WTC11 (cell line): ENCODE measurements at regions not wholly inside any gene's neighbourhood (a gene's known extent, or its start where the extent isn't known, plus 50 kb on each side); places are given as distances from the start of the nearest gene placed in this dataset.
A peak's percentile ranks its signal among the peaks of the same experiment; 100 is the strongest.

ENCODE experiments used
- ATAC-seq: fragments of 200-7000 bp; cut with Tn5 transposase; 2 replicates; pipeline ENCODE4 v1.10.0; 2021; ENCODE audit warnings: mild to moderate bottlenecking, moderate library complexity
- CTCF ChIA-PET: fragments of 300-600 bp; sonication (Branson Sonifier 250); formaldehyde crosslinking; loops from one replicate; lab custom pipeline; 2021; ENCODE audit warnings: antibody characterized with exemption; lab: Charles Lee
- POLR2A ChIA-PET: fragments of 350-600 bp; sonication (Branson Sonifier 250); formaldehyde crosslinking; loops from one replicate; lab custom pipeline; 2021; ENCODE audit warnings: antibody characterized with exemption; lab: Charles Lee
- DNase-seq: peaks from one replicate; pipeline ENCODE4 v3.0.0; 2021; ENCODE audit warnings: low spot score
- H3K27ac Mint-ChIP-seq: 2 replicates; pipeline ENCODE4 v1.8.0; 2021; ENCODE audit warnings: mixed read lengths
- H3K27me3 Mint-ChIP-seq: 2 replicates; pipeline ENCODE4 v1.8.0; 2021; ENCODE audit warnings: low read depth, mild to moderate bottlenecking, moderate library complexity, mixed read lengths
- H3K36me3 Mint-ChIP-seq: 2 replicates; pipeline ENCODE4 v1.8.0; 2021; ENCODE audit warnings: mixed read lengths
- H3K4me1 Mint-ChIP-seq: 2 replicates; pipeline ENCODE4 v1.8.0; 2022; ENCODE audit warnings: mixed read lengths
- H3K4me3 Mint-ChIP-seq: 2 replicates; pipeline ENCODE4 v1.8.0; 2021; ENCODE audit warnings: mild to moderate bottlenecking, moderate library complexity, mixed read lengths
- H3K9me3 Mint-ChIP-seq: 2 replicates; pipeline ENCODE4 v1.8.0; 2021; ENCODE audit warnings: mixed read lengths
- ATF2 ChIP-seq: sonication (generic); formaldehyde crosslinking; IDR thresholded peaks from 2 replicates; pipeline ENCODE4 v1.8.1; 2022; ENCODE audit warnings: low read depth, missing genetic modification reagents, borderline replicate concordance
- E2F4 ChIP-seq: sonication (generic); formaldehyde crosslinking; IDR thresholded peaks from 2 replicates; pipeline ENCODE4 v1.8.1; 2022; ENCODE audit warnings: low read depth, mild to moderate bottlenecking, moderate library complexity, missing genetic modification reagents, borderline replicate concordance
- ELF4 ChIP-seq: sonication (generic); formaldehyde crosslinking; IDR thresholded peaks from 2 replicates; pipeline ENCODE4 v1.8.1; 2022; ENCODE audit warnings: low read depth, mild to moderate bottlenecking, moderate library complexity, missing genetic modification reagents
- ETV6 ChIP-seq: sonication (generic); formaldehyde crosslinking; IDR thresholded peaks from 2 replicates; pipeline ENCODE4 v1.8.1; 2022; ENCODE audit warnings: mild to moderate bottlenecking, missing genetic modification reagents
- GRHL2 ChIP-seq: fragments of 250-450 bp; sonication (Bioruptor Pico); IDR thresholded peaks from 2 replicates; pipeline ENCODE4 v1.8.0; 2022; ENCODE audit warnings: mild to moderate bottlenecking, moderate library complexity; ENCODE audit not compliant: insufficient replicate concordance, severe bottlenecking
- IRF2 ChIP-seq: sonication (generic); formaldehyde crosslinking; IDR thresholded peaks from 2 replicates; pipeline ENCODE4 v1.8.0; 2022; ENCODE audit warnings: low read depth, missing genetic modification reagents, borderline replicate concordance
- KAT7 ChIP-seq: sonication (generic); formaldehyde crosslinking; IDR thresholded peaks from 2 replicates; pipeline ENCODE4 v1.8.1; 2023; ENCODE audit warnings: missing genetic modification reagents, mild to moderate bottlenecking, borderline replicate concordance
- MLX ChIP-seq: sonication (generic); formaldehyde crosslinking; IDR thresholded peaks from 2 replicates; pipeline ENCODE4 v1.8.1; 2023; ENCODE audit warnings: mild to moderate bottlenecking, missing genetic modification reagents, moderate library complexity
- PRDM15 ChIP-seq: sonication (generic); formaldehyde crosslinking; IDR thresholded peaks from 2 replicates; pipeline ENCODE4 v1.8.0; 2022; ENCODE audit warnings: missing genetic modification reagents
- RELA ChIP-seq: sonication (generic); formaldehyde crosslinking; IDR thresholded peaks from 2 replicates; pipeline ENCODE4 v1.8.1; 2022; ENCODE audit warnings: missing genetic modification reagents, mild to moderate bottlenecking, borderline replicate concordance
- SOX15 ChIP-seq: fragments of 250-450 bp; sonication (Bioruptor Pico); IDR thresholded peaks from 2 replicates; pipeline ENCODE4 v1.9.0; 2021; ENCODE audit warnings: mild to moderate bottlenecking
- USF1 ChIP-seq: sonication (generic); formaldehyde crosslinking; IDR thresholded peaks from 2 replicates; pipeline ENCODE4 v1.8.0; 2022; ENCODE audit warnings: mild to moderate bottlenecking, missing genetic modification reagents
- ZBTB21 ChIP-seq: sonication (generic); formaldehyde crosslinking; IDR thresholded peaks from 2 replicates; pipeline ENCODE4 v1.8.1; 2023; ENCODE audit warnings: mild to moderate bottlenecking, missing genetic modification reagents, borderline replicate concordance
- ZNF232 ChIP-seq: sonication (generic); formaldehyde crosslinking; IDR thresholded peaks from 2 replicates; pipeline ENCODE4 v1.8.0; 2022; ENCODE audit warnings: mild to moderate bottlenecking, missing genetic modification reagents
- ZNF512 ChIP-seq: sonication (generic); formaldehyde crosslinking; IDR thresholded peaks from 2 replicates; pipeline ENCODE4 v1.8.1; 2022; ENCODE audit warnings: missing genetic modification reagents, borderline replicate concordance

GRCh38 chr19:31559494-31559893 is 210.3 kb upstream of the TSHZ3 start:
- ChIA-PET CTCF (no interaction called here), POLR2A (no interaction called here)
- peaks cover 23% of the 10 kb centered on the region for H3K9me3 Mint-ChIP-seq
- no peak for DNase-seq
- peaks cover 19% of the 10 kb centered on the region for H3K36me3 Mint-ChIP-seq
- H3K27me3 Mint-ChIP-seq: peaks cover 9% of the 10 kb centered on the region
- no peak for TF ChIP-seq ZNF512 (CRISPR knock-in tag)
- TF ChIP-seq RELA (CRISPR knock-in tag): no peak
- TF ChIP-seq ELF4 (CRISPR knock-in tag): no peak
- TF ChIP-seq ZNF232 (CRISPR knock-in tag): no peak
- TF ChIP-seq IRF2 (CRISPR knock-in tag): no peak
- TF ChIP-seq SOX15 (CRISPR knock-in tag): no peak
- TF ChIP-seq KAT7 (CRISPR knock-in tag): no peak
- TF ChIP-seq MLX (CRISPR knock-in tag): no peak
- no peak for TF ChIP-seq GRHL2 (CRISPR knock-in tag)
- no peak for TF ChIP-seq E2F4 (CRISPR knock-in tag)
- no peak for ATAC-seq
- peaks cover 21% of the 10 kb centered on the region for H3K4me1 Mint-ChIP-seq
- H3K27ac Mint-ChIP-seq: no peak overlapping the region
- no peak overlapping the region for H3K4me3 Mint-ChIP-seq

GRCh38 chr19:31560086-31561060 is 211.1 kb upstream of the TSHZ3 start:
- Mint-ChIP-seq H3K27ac (no peak overlapping the region), H3K4me1 (peaks cover 14% of the 10 kb centered on the region), H3K27me3 (peaks cover 9% of the 10 kb centered on the region), H3K36me3 (peaks cover 19% of the 10 kb centered on the region), H3K4me3 (no peak overlapping the region), H3K9me3 (peaks cover 23% of the 10 kb centered on the region)
- no peak for DNase-seq
- ATAC-seq: no peak
- TF ChIP-seq ATF2 (CRISPR knock-in tag): no peak
- no peak for TF ChIP-seq ETV6 (CRISPR knock-in tag)
- TF ChIP-seq PRDM15 (CRISPR knock-in tag): peak; percentile 22; the same call in 1 of the 2 replicates
- TF ChIP-seq USF1 (CRISPR knock-in tag): no peak
- no peak for TF ChIP-seq E2F4 (CRISPR knock-in tag)
- TF ChIP-seq ZBTB21: no peak
- CTCF ChIA-PET: no interaction called here
- POLR2A ChIA-PET: no interaction called here
